Right renal pelvis (tissue), 4 donors: ENCODE measurements at regions not wholly inside any gene's neighbourhood (a gene's known extent, or its start where the extent isn't known, plus 50 kb on each side); places are given as distances from the start of the nearest gene placed in this dataset.

Experiments used
- DNase-seq, 4 donors: peaks; one replicate each; pipeline ENCODE4 v3.0.0-alpha.2; 2013; ENCODE audit warnings: low read depth in 4 of 4, low spot score in 3 of 4, missing footprints in 1 of 4

DNA sequence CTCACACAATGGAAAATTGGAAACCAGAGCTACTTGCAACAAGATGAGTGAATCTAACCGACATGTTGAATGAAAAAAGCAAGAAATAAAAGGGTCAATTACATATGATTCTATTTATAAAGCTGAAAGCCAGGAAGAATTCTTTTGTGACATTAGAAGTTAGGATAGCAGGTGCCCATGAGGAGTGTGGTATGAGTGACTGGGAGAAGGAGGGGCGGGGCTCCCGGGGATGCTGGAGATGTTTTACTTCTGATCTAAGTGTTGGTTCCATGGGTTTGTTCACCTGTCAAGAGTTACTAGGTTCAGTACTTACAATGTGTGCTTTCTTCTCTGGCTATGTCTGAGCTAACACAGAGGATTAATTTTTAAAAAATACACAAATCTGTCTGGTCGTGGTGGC lies 60.8 kb downstream of the NSMCE3 start:
- DNase-seq, result no peak

DNA sequence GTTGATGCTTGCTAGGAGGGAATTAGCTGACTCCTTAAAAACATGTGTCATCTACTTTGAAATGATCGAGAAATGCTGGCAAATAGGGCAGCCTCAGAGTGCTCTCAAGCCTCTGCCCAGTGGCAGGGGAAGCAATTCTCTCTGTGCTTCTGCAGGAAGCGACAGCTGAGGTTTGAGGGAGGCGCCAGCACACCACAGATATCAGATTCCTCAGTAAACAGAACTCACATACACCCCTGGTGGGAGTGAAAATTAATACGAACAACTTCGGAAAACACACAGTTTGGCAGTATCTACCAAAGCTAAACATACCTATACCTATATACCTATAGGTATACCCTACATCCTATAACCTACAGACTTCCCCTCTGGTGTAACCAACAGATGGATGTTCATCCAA lies 61.3 kb downstream of the NSMCE3 start:
- peak in 3 of 4 donors; percentile 35 to 53 (median 44) for DNase-seq

- no peak for DNase-seq
Measured at GRCh38 chr15:29207758-29208108, 61.9 kb downstream of the NSMCE3 start.

- no peak for DNase-seq
Measured at GRCh38 chr15:29207027-29207757, 62.4 kb downstream of the NSMCE3 start.

DNA sequence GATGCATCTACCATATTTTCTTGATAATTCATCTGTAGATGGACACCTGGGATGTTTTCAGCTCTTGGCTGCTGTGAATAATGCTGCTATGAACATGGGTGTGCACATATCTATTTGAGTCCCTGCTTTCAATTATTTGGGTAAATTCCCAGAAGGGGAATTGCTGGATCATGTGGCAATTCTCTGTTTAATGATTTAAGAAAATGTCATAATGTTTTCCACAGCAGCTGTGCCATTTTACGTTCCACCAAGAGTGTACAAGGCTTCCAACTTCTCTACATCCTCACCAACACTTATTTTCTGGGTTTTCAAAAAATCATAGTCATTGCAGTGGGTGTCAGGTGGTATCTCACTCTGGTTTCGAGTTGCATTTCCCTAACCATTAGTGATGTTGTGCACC lies 64.4 kb downstream of the NSMCE3 start:
- DNase-seq, result no peak

DNA sequence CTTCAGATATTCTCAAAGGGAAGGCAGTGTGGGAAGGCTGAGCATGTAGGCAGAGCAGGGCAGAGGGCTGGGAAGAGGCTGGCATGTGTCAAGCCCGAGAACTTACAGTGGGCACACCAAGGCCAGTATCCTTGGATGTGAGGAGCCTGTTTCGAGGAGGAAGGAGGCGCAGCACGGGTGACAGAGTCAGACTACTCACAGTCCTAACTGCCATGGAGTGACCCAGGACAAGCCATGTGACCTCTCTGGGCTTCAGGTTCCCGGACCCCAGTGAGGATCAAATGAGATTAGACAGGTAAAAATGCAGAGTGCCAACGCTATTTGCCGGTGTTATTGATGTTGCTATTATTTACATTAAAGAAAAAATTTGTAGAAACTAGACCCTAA lies 65.3 kb downstream of the NSMCE3 start:
- no peak for DNase-seq

DNA sequence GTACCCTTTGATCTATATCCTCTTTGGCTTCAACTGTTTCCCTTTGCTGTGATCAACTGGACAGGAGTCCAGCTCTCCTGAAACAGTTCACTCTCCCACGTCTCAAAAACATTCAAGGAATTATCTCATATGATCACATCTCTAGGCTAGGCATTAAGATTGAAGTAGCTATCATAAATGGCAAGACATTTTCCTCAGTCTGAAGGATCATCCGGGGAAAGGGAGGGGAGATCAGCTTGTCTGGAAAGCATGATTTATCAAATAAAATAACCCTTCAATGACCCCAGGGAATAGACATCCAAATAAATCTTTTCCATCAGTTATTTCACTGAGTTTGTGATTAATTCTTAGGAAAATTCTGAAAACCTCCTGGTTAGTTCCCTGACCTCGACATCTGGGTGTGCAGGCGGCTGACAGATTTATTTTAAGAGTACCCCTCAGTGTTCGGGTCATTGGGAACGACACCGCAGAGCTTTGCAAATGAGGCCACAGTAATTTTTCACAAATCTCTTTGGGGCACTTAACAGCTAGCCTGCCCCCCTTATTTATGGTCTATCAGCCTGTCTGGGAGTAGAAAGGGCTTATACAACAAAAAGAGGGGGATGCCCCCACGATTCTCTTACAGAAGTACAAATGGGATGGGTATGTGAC lies 65.8 kb downstream of the NSMCE3 start:
- DNase-seq, result no peak

DNA sequence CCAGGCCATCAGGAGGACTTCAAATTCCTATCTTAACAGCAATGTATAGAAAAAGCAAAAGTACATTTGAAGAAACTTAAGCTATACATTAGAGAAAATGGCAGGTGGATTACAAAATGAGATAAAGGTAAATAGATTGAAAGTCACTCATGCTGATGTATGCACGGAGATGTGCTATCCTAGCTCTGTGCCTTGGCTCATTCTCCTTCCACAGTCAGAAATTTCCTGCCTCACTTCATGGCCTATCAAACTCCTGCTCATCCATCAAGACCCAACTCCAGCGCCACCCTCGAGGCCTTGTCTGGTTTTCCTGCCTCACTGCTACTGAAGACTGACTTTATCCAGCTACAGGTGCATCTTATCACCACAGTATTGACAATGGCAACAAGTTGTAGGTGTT lies 72.9 kb downstream of the NSMCE3 start:
- no peak for DNase-seq

GRCh38 chr15:29196290-29196689 lies 73.3 kb downstream of the NSMCE3 start:
- no peak for DNase-seq

DNA sequence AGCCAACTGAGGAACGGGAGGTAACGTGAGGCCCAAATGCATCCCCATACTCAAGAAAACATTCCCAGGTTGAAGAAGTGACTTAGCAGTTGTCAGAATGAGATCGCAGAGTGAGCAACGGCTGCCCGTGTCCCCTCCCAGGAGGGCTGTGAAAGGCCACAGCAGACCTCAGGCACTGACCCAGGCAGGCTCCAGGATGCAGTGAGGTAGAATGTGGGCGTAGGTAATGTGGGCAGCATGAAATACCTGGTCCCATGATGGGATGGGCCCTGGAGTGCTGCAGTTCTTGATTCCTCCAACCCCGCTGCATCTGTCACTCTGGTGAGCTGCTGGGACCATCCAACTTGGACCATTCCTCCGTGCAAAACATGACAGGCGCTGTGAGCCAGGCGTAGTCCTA lies 74.8 kb downstream of the NSMCE3 start:
- DNase-seq, result no peak

- DNase-seq, result no peak
Measured at GRCh38 chr15:29183071-29183831, 86.4 kb downstream of the NSMCE3 start.

- DNase-seq, result no peak
Measured at GRCh38 chr15:29182590-29182989, 87.0 kb downstream of the NSMCE3 start.

DNA sequence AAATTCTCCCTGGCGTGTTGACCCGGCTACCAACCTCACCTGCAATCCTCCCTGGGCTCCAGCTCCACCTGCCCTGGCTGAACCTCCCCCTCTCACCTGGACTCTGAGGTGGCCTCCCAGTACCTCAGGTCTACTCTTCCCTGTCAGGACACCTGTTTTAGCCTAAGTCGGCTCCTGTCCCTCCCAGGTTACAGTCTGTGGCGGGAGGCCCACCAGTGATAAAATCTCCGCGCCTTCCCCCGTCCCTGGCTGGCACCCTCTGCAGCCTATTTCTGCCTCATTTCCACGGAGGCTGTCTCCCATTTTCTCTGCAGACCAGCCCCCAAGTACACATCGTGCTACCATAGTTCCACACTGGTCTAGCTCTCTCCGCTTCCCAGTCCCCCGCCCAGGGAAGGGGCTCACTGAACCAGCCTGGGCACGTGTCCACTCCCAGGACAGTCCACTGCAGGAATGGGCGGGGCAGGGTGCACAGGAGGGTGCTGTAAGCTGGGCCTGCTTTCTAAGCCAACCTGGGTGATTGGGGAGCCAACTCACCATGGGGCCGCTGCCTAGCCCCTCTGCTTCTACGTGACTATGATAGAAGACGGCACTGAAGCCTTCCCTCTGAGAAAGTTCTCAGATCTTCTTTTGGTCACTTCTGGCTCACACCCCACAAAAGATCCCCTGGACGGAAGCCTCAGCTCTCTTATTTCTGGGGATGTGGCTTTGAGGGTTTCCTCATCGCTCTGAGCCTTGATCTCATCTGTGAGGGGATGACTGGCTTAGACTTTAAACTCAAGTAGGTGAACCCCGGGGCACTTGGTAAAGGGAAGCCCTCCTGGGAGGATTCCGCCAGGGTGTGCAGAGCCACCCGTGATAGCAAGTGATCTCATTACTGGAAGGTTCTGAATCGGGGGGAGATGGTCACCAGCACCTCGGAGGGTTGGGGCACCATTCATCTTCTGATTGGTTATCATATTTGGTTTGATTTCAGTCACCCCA lies 96.6 kb downstream of the NSMCE3 start:
- DNase-seq, result no peak

- no peak for DNase-seq
Measured at GRCh38 chr15:29170521-29170920, 99.1 kb downstream of the NSMCE3 start.
